ENCODE measurements at regions not wholly inside any gene's neighbourhood (a gene's known extent, or its start where the extent isn't known, plus 50 kb on each side); places are given as distances from the start of the nearest gene placed in this dataset.

GRCh38 chr16:86019446-86020047, 120.6 kb downstream of the IRF8 start:
- TF ChIP-seq CTCF (IDR thresholded peaks at IDR 0.05; ENCODE audit: extremely low read depth, insufficient read depth, missing control alignments) = peak; percentile 37
- no peak for DNase-seq (ENCODE audit: low spot score)
- in situ Hi-C loops (cut with MboI; ENCODE audit: low pct_unique_long_range_greater_than_20kb, low sequenced_read_pairs, unreplicated experiment) = loop anchor here (5.0 kb wide), 1 partner anchor 197 kb away; no protein-coding TSS in a partner anchor

- in situ Hi-C loops (cut with MboI; ENCODE audit: low pct_unique_long_range_greater_than_20kb, low sequenced_read_pairs, unreplicated experiment) = no loop called here
- no peak for TF ChIP-seq CTCF (IDR thresholded peaks at IDR 0.05; ENCODE audit: extremely low read depth, insufficient read depth, missing control alignments)
- no peak for DNase-seq (ENCODE audit: low spot score)
Observed at GRCh38 chr16:86020971-86021370, 122.0 kb downstream of the IRF8 start.

- in situ Hi-C loops (cut with MboI; ENCODE audit: low pct_unique_long_range_greater_than_20kb, low sequenced_read_pairs, unreplicated experiment) = no loop called here
Observed at GRCh38 chr16:86022381-86022960, 123.5 kb downstream of the IRF8 start.

GRCh38 chr16:86024210-86024609, 125.2 kb downstream of the IRF8 start:
- DNase-seq (ENCODE audit: low spot score) = no peak
- no peak for TF ChIP-seq CTCF (IDR thresholded peaks at IDR 0.05; ENCODE audit: extremely low read depth, insufficient read depth, missing control alignments)
- in situ Hi-C loops (cut with MboI; ENCODE audit: low pct_unique_long_range_greater_than_20kb, low sequenced_read_pairs, unreplicated experiment) = no loop called here

More at GRCh38 chr16:86022381-86022960, 123.5 kb downstream of the IRF8 start:
- no peak for DNase-seq (ENCODE audit: low spot score)
- TF ChIP-seq CTCF (IDR thresholded peaks at IDR 0.05; ENCODE audit: extremely low read depth, insufficient read depth, missing control alignments) = no peak

GRCh38 chr16:86025706-86026105, 126.7 kb downstream of the IRF8 start:
- TF ChIP-seq CTCF (IDR thresholded peaks at IDR 0.05; ENCODE audit: extremely low read depth, insufficient read depth, missing control alignments) = no peak
- DNase-seq (ENCODE audit: low spot score) = no peak
- in situ Hi-C loops (cut with MboI; ENCODE audit: low pct_unique_long_range_greater_than_20kb, low sequenced_read_pairs, unreplicated experiment) = no loop called here

GRCh38 chr16:86026171-86026910, 127.4 kb downstream of the IRF8 start:
- in situ Hi-C loops (cut with MboI; ENCODE audit: low pct_unique_long_range_greater_than_20kb, low sequenced_read_pairs, unreplicated experiment) = no loop called here
- no peak for TF ChIP-seq CTCF (IDR thresholded peaks at IDR 0.05; ENCODE audit: extremely low read depth, insufficient read depth, missing control alignments)
- no peak for DNase-seq (ENCODE audit: low spot score)

All from GM13977 (cell line).